Chondrocyte (in vitro differentiated cells): ENCODE measurements at regions not wholly inside any gene's neighbourhood (a gene's known extent, or its start where the extent isn't known, plus 50 kb on each side); places are given as distances from the start of the nearest gene placed in this dataset.

ENCODE experiments used
- DNase-seq: peaks from one replicate; pipeline ENCODE4 v3.0.0; 2021; ENCODE audit warnings: mixed read lengths, low spot score
- H3K27ac Mint-ChIP-seq: one replicate; pipeline ENCODE4 v1.8.0; 2021; ENCODE audit warnings: mild to moderate bottlenecking, moderate library complexity, mixed read lengths; ENCODE audit not compliant: unreplicated experiment
- H3K27me3 Mint-ChIP-seq: 2 replicates; pipeline ENCODE4 v1.8.0; 2021; ENCODE audit warnings: low read depth, mixed read lengths
- H3K36me3 Mint-ChIP-seq: 2 replicates; pipeline ENCODE4 v1.8.0; 2021; ENCODE audit warnings: low read depth, mixed read lengths
- H3K4me1 Mint-ChIP-seq: 2 replicates; pipeline ENCODE4 v1.8.0; 2021; ENCODE audit warnings: low read depth, mild to moderate bottlenecking, mixed read lengths
- H3K4me3 Mint-ChIP-seq: one replicate; pipeline ENCODE4 v1.8.0; 2021; ENCODE audit warnings: mild to moderate bottlenecking, moderate library complexity, mixed read lengths; ENCODE audit not compliant: unreplicated experiment
- H3K9me3 Mint-ChIP-seq: 2 replicates; pipeline ENCODE4 v1.8.0; 2021; ENCODE audit warnings: low read depth, mixed read lengths
- TF ChIP-seq, protein P1 (sequence below): fragments of 200-600 bp; sonication (generic); IDR thresholded peaks from 2 replicates; pipeline ENCODE4 v1.5.0; 2021; ENCODE audit warnings: antibody characterized with exemption, mild to moderate bottlenecking, moderate library complexity

DNA sequence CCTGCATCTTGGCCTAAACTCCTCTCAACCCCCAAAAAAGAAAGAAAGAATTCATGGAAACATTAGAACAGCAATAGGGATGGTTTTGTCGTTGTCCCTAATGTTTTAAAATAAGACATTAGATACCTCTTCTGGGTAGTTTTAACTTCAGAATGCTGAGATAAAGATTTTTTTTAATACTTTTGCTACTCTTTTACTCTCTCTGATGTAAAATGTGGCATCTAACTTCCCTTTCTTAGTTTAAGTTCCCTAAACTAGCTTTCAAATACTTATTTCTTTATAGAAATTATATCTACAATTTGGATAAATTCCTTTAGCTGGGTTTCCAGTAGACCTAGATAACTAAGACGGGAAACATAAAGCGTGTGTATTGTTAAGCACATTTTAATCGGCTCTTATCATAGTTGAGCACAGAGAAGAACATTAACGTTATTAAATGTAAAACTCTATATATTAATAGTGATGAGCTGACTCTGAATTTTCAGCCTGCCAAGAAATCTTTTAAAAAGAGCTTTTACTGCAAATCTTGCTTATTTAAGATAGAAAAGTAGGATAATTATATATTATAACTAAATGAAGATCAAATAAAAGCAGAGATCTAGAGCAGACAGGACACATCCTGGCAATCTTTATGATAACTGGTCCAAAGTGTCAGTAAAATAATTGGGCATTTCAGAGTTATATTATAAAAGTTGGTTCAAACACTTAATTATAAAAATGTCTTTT lies 183.2 kb downstream of the CYB561 start:
- TF ChIP-seq, protein P1, sequence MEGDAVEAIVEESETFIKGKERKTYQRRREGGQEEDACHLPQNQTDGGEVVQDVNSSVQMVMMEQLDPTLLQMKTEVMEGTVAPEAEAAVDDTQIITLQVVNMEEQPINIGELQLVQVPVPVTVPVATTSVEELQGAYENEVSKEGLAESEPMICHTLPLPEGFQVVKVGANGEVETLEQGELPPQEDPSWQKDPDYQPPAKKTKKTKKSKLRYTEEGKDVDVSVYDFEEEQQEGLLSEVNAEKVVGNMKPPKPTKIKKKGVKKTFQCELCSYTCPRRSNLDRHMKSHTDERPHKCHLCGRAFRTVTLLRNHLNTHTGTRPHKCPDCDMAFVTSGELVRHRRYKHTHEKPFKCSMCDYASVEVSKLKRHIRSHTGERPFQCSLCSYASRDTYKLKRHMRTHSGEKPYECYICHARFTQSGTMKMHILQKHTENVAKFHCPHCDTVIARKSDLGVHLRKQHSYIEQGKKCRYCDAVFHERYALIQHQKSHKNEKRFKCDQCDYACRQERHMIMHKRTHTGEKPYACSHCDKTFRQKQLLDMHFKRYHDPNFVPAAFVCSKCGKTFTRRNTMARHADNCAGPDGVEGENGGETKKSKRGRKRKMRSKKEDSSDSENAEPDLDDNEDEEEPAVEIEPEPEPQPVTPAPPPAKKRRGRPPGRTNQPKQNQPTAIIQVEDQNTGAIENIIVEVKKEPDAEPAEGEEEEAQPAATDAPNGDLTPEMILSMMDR, result no peak
- no peak for DNase-seq
- Mint-ChIP-seq H3K4me1 (no peaks in the 10 kb centered on the region), H3K9me3 (no peaks in the 10 kb centered on the region), H3K4me3 (no peak overlapping the region), H3K36me3 (peaks cover under 1% of the 10 kb centered on the region), H3K27ac (no peak overlapping the region), H3K27me3 (no peaks in the 10 kb centered on the region)

DNA sequence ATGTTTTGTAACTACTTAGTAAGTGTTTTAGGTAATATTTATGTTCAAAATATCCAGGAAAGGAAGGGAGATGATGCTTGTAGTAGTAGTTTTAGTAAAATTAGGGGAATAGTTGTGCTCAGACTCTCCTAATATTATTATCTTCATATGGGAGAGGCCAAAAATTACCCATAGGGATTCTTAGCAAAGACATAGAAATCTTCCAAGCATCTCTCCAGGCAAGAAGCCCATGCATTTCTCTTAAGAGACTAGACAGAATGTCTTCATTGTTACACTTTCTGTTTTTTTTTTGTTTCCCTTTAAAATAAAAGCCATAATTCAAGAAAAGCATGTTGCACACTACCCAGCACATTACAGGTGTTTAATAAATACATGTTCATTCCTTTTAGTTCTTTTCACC lies 180.6 kb downstream of the CYB561 start:
- Mint-ChIP-seq H3K4me1 (peaks cover 2% of the 10 kb centered on the region), H3K4me3 (no peak overlapping the region), H3K9me3 (no peaks in the 10 kb centered on the region), H3K27me3 (no peaks in the 10 kb centered on the region), H3K36me3 (peaks cover 5% of the 10 kb centered on the region), H3K27ac (no peak overlapping the region)
- DNase-seq, result no peak
- TF ChIP-seq, protein P1, result no peak

DNA sequence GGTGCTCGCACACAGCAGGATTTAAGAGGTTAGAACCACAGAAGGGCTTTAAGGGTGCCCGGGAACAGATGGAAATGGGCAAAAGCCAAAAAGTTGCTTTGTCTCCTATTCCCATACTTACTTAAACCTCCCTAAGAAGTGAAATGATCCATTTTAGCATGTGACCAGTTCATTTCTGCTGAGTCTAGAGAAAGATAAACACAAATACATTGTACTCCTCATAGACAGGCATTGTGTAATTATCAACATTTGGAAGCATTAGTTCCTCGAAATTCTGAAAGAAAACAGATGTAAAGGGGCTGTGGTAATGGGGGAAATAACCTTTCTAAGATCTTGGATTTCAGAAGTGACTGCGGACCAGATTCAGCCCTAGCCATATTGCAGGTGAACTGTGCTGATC lies 178.3 kb downstream of the CYB561 start:
- H3K27ac Mint-ChIP-seq, result no peak overlapping the region
- no peak overlapping the region for H3K4me3 Mint-ChIP-seq
- no peaks in the 10 kb centered on the region for H3K27me3 Mint-ChIP-seq
- peaks cover 11% of the 10 kb centered on the region for H3K36me3 Mint-ChIP-seq
- peaks cover 5% of the 10 kb centered on the region for H3K4me1 Mint-ChIP-seq
- no peak for DNase-seq
- TF ChIP-seq, protein P1, result no peak
- peaks cover 11% of the 10 kb centered on the region for H3K9me3 Mint-ChIP-seq

DNA sequence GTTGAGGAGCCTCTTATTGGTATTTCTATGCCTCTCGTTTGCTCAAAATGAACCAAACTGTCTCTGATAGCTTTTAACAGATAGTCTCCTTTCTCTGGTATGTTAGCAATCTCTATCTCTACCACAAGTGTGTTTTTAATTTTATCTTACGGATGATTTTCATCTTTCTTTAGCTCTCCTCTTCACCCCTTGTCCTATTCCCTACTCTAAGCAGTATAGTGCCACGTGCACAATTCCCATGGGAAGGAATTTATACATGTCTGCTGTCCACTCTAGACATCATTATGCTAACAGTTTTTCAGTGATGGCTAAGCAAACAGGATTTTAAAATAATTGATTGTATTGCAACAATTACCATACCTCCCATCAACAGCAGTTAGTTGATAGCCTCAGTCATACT lies 177.3 kb downstream of the CYB561 start:
- Mint-ChIP-seq H3K27ac (no peak overlapping the region), H3K4me3 (no peak overlapping the region), H3K36me3 (peaks cover 11% of the 10 kb centered on the region), H3K9me3 (peaks cover 11% of the 10 kb centered on the region), H3K27me3 (no peaks in the 10 kb centered on the region), H3K4me1 (peaks cover 9% of the 10 kb centered on the region)
- no peak for DNase-seq
- TF ChIP-seq, protein P1, result no peak

DNA sequence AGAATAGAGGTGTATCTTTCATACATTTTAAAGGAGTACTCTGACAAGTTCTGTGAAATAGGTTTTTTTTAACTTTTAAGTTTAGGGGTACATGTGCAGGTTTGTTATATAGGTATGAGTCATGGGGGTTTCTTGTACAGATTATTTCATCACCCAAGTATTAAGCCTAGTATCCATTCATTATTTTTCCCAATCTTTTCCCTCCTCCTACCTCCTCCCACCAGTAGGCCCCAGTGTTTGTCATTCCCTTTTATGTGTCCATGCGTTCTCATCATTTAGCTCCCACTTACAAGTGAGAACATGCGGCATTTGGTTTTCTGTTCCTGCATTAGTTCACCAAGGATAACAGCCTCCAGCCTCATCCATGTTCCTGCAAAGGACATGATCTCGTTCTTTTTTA lies 175.5 kb downstream of the CYB561 start:
- no peaks in the 10 kb centered on the region for H3K27me3 Mint-ChIP-seq
- H3K27ac Mint-ChIP-seq, result no peak overlapping the region
- TF ChIP-seq, protein P1, result no peak
- DNase-seq, result no peak
- H3K4me3 Mint-ChIP-seq, result no peak overlapping the region
- peaks cover 11% of the 10 kb centered on the region for H3K9me3 Mint-ChIP-seq
- peaks cover 19% of the 10 kb centered on the region for H3K4me1 Mint-ChIP-seq
- H3K36me3 Mint-ChIP-seq, result peaks cover 11% of the 10 kb centered on the region
